CD1c-positive myeloid dendritic cell (primary cell): ENCODE measurements at regions not wholly inside any gene's neighbourhood (a gene's known extent, or its start where the extent isn't known, plus 50 kb on each side); places are given as distances from the start of the nearest gene placed in this dataset.

Source experiments
- DNase-seq: peaks from one replicate; pipeline ENCODE4 v3.0.0-alpha.2; 2016; ENCODE audit errors: extremely low spot score

- peak; percentile 42 for DNase-seq
These were observed 136.1 kb downstream of the KCTD12 start for GRCh38 chr13:76750126-76750525.

GRCh38 chr13:76745261-76746200 lies 140.7 kb downstream of the KCTD12 start:
- peak; percentile 80 for DNase-seq

- no peak for DNase-seq
These were observed 144.6 kb downstream of the KCTD12 start for GRCh38 chr13:76741624-76742023.

GRCh38 chr13:76741046-76741445 lies 145.2 kb downstream of the KCTD12 start:
- DNase-seq: no peak

GRCh38 chr13:76738616-76739015 lies 147.6 kb downstream of the KCTD12 start:
- peak; percentile 58 for DNase-seq

- DNase-seq: no peak
These were observed 148.7 kb downstream of the KCTD12 start for GRCh38 chr13:76737526-76737925.

GRCh38 chr13:76735641-76736040 lies 150.6 kb downstream of the KCTD12 start:
- no peak for DNase-seq

- DNase-seq: no peak
These were observed 152.5 kb downstream of the KCTD12 start for GRCh38 chr13:76733671-76734070.

GRCh38 chr13:76732367-76732766 lies 153.8 kb downstream of the KCTD12 start:
- DNase-seq: peak; percentile 41

- DNase-seq: no peak
These were observed 156.0 kb downstream of the KCTD12 start for GRCh38 chr13:76730220-76730619.

GRCh38 chr13:76729691-76730090 lies 156.5 kb downstream of the KCTD12 start:
- DNase-seq: no peak

- DNase-seq: no peak
These were observed 160.3 kb downstream of the KCTD12 start for GRCh38 chr13:76725896-76726295.

- no peak for DNase-seq
These were observed 161.0 kb downstream of the KCTD12 start for GRCh38 chr13:76725211-76725610.

- DNase-seq: peak; percentile 13
These were observed 161.8 kb downstream of the KCTD12 start for GRCh38 chr13:76724421-76724820.

GRCh38 chr13:76723551-76724232 lies 162.5 kb downstream of the KCTD12 start:
- peak; percentile 66 for DNase-seq

GRCh38 chr13:76722782-76723181 lies 163.4 kb downstream of the KCTD12 start:
- no peak for DNase-seq

GRCh38 chr13:76720821-76721220 lies 165.4 kb downstream of the KCTD12 start:
- DNase-seq: peak; percentile 61

- DNase-seq: no peak
These were observed 165.8 kb downstream of the KCTD12 start for GRCh38 chr13:76720416-76720815.

GRCh38 chr13:76719955-76720354 lies 166.2 kb downstream of the KCTD12 start:
- DNase-seq: no peak

GRCh38 chr13:76717092-76717491 lies 169.1 kb downstream of the KCTD12 start:
- DNase-seq: no peak

GRCh38 chr13:76715621-76716020 lies 170.6 kb downstream of the KCTD12 start:
- no peak for DNase-seq

- DNase-seq: no peak
These were observed 171.1 kb downstream of the KCTD12 start for GRCh38 chr13:76715075-76715474.

GRCh38 chr13:76713280-76713679 lies 172.9 kb downstream of the KCTD12 start:
- DNase-seq: no peak
